OCI-LY3 (cell line): ENCODE measurements at regions not wholly inside any gene's neighbourhood (a gene's known extent, or its start where the extent isn't known, plus 50 kb on each side); places are given as distances from the start of the nearest gene placed in this dataset.

Experiments used
- H2AFZ ChIP-seq: fragments of 200-600, 300-600 bp; shearing (Covaris generic); 2 replicates; pipeline ENCODE4 v1.6.0; 2014; ENCODE audit warnings: antibody characterized with exemption, low read depth, low read length
- H3K27ac ChIP-seq: fragments of 200-600, 300-600 bp; sonication (generic); 2 replicates; pipeline ENCODE4 v1.5.1; 2014; ENCODE audit warnings: mild to moderate bottlenecking, low read length, moderate library complexity, mixed read lengths
- H3K27me3 ChIP-seq: fragments of 200-600, 300-600 bp; sonication (generic); 2 replicates; pipeline ENCODE4 v1.6.1; 2014; ENCODE audit warnings: low read depth, low read length, mixed read lengths
- H3K36me3 ChIP-seq: fragments of 200-600, 300-600 bp; sonication (generic); replicated peaks from 2 replicates; pipeline ENCODE3; 2014; ENCODE audit warnings: low read depth, low read length, mixed read lengths
- H3K4me1 ChIP-seq: fragments of 300-600, 200-600 bp; sonication (generic); 2 replicates; pipeline ENCODE4 v1.6.1; 2014; ENCODE audit warnings: low read length, mixed read lengths
- H3K4me2 ChIP-seq: fragments of 200-600, 300-600 bp; sonication (generic); 2 replicates; pipeline ENCODE4 v1.6.1; 2014; ENCODE audit warnings: low read length, mixed read lengths
- H3K4me3 ChIP-seq: fragments of 300-600, 200-600 bp; sonication (generic); 2 replicates; pipeline ENCODE4 v1.5.1; 2014; ENCODE audit warnings: antibody characterized with exemption, mild to moderate bottlenecking, low read length, moderate library complexity
- H3K79me2 ChIP-seq: fragments of 300-600, 200-600 bp; shearing (Covaris generic); 2 replicates; pipeline ENCODE4 v1.6.1; 2014; ENCODE audit warnings: mild to moderate bottlenecking, low read length, mixed read lengths
- H3K9ac ChIP-seq: fragments of 300-600, 200-600 bp; shearing (Covaris generic); 2 replicates; pipeline ENCODE4 v1.6.0; 2014; ENCODE audit warnings: mild to moderate bottlenecking, low read length, moderate library complexity
- H3K9me3 ChIP-seq: fragments of 200-600, 300-600 bp; shearing (Covaris generic); 2 replicates; pipeline ENCODE4 v1.6.1; 2014; ENCODE audit warnings: low read length, mixed read lengths; ENCODE audit not compliant: insufficient read depth
- H4K20me1 ChIP-seq: fragments of 200-600, 300-600 bp; sonication (generic); 2 replicates; pipeline ENCODE4 v1.6.1; 2016; ENCODE audit warnings: low read length, mixed read lengths; ENCODE audit not compliant: insufficient read depth
- CTCF ChIP-seq: fragments of 200-600, 300-600 bp; sonication (generic); IDR thresholded peaks from 2 replicates; pipeline ENCODE4 v1.5.1; 2014; ENCODE audit warnings: antibody characterized with exemption, low read length, low read depth
- EZH2phosphoT487 ChIP-seq: fragments of 200-600 bp; shearing (Covaris generic); IDR thresholded peaks from 2 replicates; pipeline ENCODE4 v1.6.1; 2018; ENCODE audit warnings: antibody characterized with exemption, mixed run types, low read depth

- H3K79me2 ChIP-seq = no peaks in the 10 kb centered on the region
- no peak overlapping the region for H3K27ac ChIP-seq
- H3K4me3 ChIP-seq = no peak overlapping the region
- H3K9ac ChIP-seq = no peak overlapping the region
- H2AFZ ChIP-seq = no peak overlapping the region
- H3K4me1 ChIP-seq = no peaks in the 10 kb centered on the region
- H3K4me2 ChIP-seq = no peak overlapping the region
- H3K9me3 ChIP-seq = no peaks in the 10 kb centered on the region
- H4K20me1 ChIP-seq = no peaks in the 10 kb centered on the region
- no peaks in the 10 kb centered on the region for H3K36me3 ChIP-seq
- TF ChIP-seq CTCF = no peak
- TF ChIP-seq EZH2phosphoT487 = no peak
- H3K27me3 ChIP-seq = no peaks in the 10 kb centered on the region
Observed at GRCh38 chr15:46892621-46893160, 824.6 kb upstream of the SEMA6D start.

GRCh38 chr15:46894644-46895043 is 822.7 kb upstream of the SEMA6D start:
- H3K4me3 ChIP-seq = no peak overlapping the region
- H3K27ac ChIP-seq = no peak overlapping the region
- H3K9ac ChIP-seq = no peak overlapping the region
- H3K27me3 ChIP-seq = no peaks in the 10 kb centered on the region
- no peak overlapping the region for H3K4me2 ChIP-seq
- H4K20me1 ChIP-seq = no peaks in the 10 kb centered on the region
- no peaks in the 10 kb centered on the region for H3K4me1 ChIP-seq
- no peaks in the 10 kb centered on the region for H3K9me3 ChIP-seq
- no peaks in the 10 kb centered on the region for H3K79me2 ChIP-seq
- no peak for TF ChIP-seq EZH2phosphoT487
- TF ChIP-seq CTCF = no peak
- no peaks in the 10 kb centered on the region for H3K36me3 ChIP-seq
- no peak overlapping the region for H2AFZ ChIP-seq

- Histone ChIP-seq H3K9me3 (no peaks in the 10 kb centered on the region), H3K27me3 (no peaks in the 10 kb centered on the region), H3K4me3 (no peak overlapping the region), H3K36me3 (no peaks in the 10 kb centered on the region), H3K9ac (no peak overlapping the region), H3K27ac (no peak overlapping the region), H3K79me2 (no peaks in the 10 kb centered on the region), H2AFZ (no peak overlapping the region), H4K20me1 (no peaks in the 10 kb centered on the region), H3K4me1 (no peaks in the 10 kb centered on the region), H3K4me2 (no peak overlapping the region)
- no peak for TF ChIP-seq EZH2phosphoT487
- no peak for TF ChIP-seq CTCF
Observed at GRCh38 chr15:46897266-46897665, 820.0 kb upstream of the SEMA6D start.

- Histone ChIP-seq H3K4me3 (no peak overlapping the region), H3K79me2 (no peaks in the 10 kb centered on the region), H3K9me3 (no peaks in the 10 kb centered on the region), H3K4me1 (no peaks in the 10 kb centered on the region), H3K4me2 (no peak overlapping the region), H4K20me1 (no peaks in the 10 kb centered on the region), H3K27me3 (no peaks in the 10 kb centered on the region), H3K36me3 (no peaks in the 10 kb centered on the region), H3K27ac (no peak overlapping the region), H2AFZ (no peak overlapping the region), H3K9ac (no peak overlapping the region)
- TF ChIP-seq CTCF (no peak), EZH2phosphoT487 (no peak)
Observed at GRCh38 chr15:46901001-46901400, 816.3 kb upstream of the SEMA6D start.
